HG02678 (cell line): ENCODE measurements at regions not wholly inside any gene's neighbourhood (a gene's known extent, or its start where the extent isn't known, plus 50 kb on each side); places are given as distances from the start of the nearest gene placed in this dataset.
"Not testable (repeated sequence)": the region's sequence is repeated elsewhere in the genome, so short reads cannot be mapped to it uniquely, and the experiment has no call there.

Experiments used
- ATAC-seq: cut with Tn5 transposase; IDR thresholded peaks from one replicate; pipeline ENCODE4 v1.9.1; 2021; ENCODE audit warnings: mild to moderate bottlenecking, moderate library complexity; ENCODE audit not compliant: unreplicated experiment

DNA sequence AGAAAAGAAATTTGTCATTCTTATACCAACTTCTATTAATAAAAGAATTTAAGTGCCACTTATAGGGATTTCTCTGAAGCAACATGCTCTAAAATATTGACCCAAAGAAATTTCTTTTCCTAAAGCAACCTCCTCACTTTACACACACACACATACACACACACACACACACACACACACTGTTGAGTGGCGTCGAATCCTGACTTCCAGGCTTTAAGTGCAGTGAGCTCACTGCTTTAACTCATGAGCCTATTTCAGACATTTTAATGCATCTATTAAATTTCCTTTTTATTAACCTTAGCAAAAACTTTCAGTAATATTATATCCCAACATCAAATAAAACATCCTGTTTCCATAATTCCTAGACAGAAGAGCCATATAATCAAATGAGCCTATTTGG lies 229.1 kb upstream of the ACVR2A start:
- ATAC-seq, result no peak

DNA sequence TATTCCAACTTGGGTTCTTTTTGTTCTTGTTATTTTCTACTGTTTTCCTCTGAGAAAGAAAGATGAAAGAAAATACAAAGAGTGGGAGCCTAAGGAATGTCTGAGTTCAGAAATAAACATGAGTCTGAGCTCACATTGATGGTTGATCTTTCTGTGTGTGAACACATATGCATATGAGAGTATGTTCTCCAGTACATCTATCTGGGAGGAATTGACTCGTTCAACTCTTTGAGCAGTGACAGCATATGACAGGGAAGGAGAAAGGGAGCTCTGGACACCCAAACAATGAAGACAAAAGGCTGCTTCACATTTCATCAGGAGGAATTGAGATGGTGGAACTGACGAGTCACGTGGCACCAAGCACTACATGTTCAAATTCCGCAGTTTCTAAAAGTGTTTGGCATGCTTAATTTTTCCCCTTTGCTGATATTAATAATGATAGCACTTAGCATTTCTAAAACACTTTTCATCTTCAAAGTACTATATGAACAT lies 229.8 kb upstream of the ACVR2A start:
- ATAC-seq, result no peak

DNA sequence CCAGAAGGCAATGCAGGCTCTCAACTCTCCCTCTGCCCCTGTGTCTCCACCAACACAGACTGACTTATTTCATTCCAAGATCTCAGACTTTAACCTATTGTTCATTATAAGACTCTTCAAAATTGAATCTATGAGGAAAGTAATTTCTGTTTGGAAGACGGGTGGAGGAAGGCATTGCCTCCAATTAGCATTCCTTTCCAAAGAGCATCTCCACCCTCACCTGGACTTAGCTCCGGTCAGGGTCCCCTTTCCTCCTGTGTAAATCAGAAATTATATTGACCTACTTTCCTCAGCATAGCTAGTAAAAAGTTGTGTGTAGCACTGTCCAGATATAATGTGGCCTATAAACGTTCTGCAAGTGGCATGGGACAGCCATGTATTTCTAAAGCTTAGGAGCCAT lies 230.4 kb upstream of the ACVR2A start:
- no peak for ATAC-seq

DNA sequence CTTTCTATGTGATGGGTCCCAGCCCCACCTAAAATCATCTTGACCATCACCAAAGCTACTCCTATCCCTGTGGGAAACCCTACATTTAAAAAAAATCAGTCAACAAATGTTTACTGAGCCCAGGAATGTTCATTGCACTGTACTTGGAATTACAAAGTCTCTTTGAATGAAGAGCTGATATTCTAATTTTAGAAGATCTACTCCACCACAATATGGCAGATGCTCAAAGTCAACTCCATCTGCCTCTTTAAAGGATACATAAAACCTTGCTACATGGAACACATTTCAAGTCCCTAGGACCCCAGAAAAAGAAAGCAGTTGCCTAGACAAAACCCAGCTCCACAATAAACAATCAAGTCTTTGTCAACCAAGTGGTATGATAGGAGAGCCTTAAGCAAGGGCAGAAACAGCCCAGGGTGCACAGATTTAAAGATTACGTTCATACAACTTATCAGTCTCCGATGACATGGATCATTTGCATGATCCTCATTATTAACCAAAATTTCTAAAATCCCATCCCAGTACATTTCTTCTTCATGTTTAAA lies 234.3 kb upstream of the ACVR2A start:
- no peak for ATAC-seq

DNA sequence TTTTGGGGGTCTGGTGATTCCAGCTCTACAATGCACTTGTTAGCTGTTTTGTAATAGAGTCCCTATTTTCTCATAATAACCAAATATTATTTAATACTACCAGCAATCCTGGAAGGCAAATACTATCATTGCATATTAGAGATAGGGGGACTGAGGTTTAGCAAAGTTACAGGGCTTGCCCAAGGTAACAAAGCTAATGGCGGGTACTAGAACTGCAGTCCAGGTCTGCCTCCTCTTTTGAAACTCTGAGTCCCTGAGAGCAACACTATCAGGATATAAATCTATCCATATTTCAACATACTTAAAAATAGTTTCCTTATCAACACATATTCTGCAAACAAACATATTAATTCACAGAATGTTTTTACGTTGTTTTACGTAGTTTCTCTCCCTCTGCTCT lies 235.5 kb upstream of the ACVR2A start:
- no peak for ATAC-seq

DNA sequence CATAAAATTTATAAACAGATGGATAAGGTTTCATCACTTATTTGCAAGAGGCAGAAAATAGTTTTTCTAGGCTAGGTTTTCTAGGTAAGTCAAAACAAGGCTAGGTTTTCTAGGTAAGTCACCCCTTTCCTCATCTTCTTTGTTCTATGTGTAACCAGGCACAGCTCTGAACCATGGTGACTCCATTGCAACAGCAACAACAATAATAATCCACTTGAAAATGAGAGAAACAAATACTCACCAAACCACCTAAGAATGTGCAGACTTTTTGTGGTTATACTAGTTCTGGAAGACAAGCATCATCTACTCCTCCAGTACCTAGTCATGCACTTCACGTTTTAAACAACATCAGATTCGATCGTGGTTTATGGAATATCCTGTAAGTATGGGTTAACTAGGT lies 237.4 kb upstream of the ACVR2A start:
- no peak for ATAC-seq

DNA sequence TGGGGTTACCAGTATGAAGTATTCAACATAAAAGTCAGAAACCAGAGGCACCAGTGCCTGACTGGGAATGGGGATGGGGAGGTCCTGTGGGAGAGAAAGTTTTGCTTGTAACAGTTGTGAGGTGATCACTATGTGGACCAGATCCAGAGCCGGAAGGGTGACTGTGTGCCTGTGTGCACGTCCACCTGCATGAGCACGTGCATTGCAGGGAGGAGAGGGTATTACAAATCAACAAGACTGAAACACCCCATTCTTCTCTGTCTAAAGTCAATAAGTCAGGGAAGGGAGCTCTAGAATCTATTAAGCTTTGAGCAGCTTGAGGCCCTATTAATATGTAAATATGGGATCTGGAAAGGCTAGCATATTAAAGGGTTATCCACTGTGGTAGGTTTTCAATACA lies 241.0 kb upstream of the ACVR2A start:
- ATAC-seq, result no peak

DNA sequence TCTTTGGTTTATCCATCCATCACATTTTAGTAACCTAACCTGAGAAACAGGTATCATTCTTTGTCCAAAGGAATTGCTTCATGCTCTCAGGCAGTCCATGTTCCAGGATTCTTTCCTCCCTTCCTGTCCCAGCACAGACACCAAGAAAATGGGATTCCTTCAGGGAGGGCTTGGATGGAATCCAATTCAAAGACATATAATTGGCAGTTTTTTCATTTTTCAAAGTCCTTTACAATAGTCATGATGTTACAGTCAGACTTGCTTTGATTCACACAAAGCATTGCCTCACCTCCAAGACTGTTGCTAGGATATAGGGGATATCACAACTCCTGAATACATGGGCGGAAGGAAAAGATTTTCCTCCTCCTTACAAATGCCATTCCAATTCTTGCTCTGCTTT lies 241.4 kb upstream of the ACVR2A start:
- no peak for ATAC-seq

DNA sequence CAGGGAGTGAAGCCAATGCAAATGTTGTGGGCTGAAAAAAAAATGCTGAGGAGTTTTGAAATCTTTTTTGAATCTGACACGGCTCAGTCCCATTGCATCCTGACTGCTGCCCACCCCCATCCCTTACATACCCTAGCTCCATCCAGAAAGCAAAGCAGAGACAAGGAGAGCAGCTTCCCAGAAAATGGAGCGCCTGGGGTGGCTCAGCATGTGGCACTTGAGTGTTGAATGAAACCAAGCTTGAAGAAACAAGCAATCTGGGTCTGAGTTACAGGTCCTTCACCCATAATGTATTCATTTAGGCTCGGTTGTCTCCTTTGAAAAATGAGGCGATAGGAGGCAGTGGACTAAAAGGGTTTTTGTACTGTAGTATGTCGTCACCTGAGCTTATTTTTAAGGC lies 244.2 kb upstream of the ACVR2A start:
- no peak for ATAC-seq

DNA sequence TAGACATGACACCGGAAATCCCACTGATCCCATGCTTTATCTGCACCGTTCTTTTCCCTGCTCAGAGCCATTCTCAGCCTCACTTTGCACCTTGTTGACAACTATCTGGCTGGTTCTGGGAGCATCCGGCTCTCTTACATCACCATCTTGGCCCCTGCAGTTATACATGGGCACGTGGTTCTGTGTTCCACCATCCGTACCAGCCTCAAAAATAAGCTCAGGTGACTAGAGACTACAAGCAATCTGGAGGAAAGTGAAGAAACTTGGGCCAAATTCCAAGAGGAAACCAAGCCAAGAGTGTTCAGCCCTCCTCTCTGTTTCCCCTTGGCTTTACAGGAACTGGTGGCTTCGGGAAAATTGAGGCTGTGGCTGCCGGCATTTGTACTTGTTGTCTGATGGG lies 244.6 kb upstream of the ACVR2A start:
- ATAC-seq, result no peak

DNA sequence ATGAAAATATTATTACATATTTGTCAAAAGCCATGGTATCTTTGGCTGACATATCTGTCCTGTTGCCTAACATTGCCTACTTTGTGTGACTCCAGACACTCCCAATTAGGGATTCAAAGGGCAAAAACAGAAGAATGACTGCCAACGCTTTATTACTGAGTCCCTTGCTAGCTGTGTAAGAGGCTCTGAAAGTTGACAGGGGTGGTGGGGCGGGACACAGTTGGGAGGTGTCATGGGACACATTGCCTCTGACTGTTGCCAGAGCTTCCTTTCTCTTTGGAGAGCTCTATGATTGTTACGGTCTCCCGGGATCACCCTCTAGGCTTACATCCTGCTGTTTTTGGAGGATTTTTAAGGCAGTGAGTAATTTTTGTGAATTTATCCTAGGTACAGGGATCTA lies 249.6 kb upstream of the ACVR2A start:
- ATAC-seq, result no peak

DNA sequence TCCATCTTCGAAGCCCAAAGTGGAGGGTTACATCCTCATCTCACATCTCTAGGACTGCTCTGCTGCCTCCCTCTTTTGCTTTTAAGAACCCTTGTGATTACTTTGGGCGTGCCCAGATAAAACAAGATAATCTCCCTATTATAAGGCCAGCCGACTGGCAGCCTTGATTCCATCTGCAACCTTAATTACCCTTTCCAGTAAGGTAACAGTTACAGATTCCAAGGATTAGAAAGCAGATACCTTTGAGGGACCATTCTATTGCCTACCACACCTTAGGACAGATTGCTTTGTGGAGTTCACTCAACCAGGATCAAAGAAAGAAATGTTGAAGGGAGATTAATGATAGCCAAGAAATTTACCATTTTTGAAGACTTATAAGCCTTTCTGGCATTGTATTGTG lies 250.8 kb upstream of the ACVR2A start:
- ATAC-seq, result no peak

DNA sequence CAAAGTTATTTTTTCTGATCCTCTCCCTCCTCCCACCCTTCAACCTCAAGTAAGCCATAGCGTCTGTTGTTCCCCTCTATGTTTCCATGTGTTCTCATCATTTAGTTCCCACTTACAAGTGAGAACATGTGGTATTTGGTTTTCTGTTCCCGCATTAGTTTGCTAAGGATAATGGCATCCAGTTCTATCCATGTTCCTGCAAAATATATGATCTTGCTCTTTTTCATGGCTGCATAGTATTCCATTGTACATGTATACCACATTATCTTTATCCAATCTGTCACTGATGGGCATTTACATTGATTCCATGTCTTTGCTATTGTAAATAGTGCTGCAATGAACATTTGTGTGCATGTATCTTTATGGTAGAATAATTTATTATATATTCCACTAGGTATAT lies 252.0 kb upstream of the ACVR2A start:
- not testable (repeated sequence) for ATAC-seq

DNA sequence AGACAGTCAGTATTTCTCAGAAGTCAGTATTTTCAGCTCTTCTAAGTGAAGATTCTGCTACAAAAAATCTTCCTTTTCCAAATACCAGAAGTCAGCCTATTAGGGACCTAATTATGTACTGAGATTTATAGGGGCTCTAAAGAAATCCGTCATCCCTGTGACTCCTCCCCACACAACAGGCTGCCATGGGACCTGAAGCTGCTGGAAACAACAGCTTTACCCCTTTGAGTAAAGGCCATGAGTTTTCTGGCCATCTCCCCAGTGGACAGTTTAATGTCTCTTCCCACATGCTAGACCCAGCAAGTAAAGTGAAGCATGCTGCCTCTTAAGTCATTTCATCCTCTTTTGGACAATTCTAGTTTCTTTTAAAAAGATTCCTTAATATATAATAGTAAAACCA lies 255.7 kb upstream of the ACVR2A start:
- no peak for ATAC-seq

DNA sequence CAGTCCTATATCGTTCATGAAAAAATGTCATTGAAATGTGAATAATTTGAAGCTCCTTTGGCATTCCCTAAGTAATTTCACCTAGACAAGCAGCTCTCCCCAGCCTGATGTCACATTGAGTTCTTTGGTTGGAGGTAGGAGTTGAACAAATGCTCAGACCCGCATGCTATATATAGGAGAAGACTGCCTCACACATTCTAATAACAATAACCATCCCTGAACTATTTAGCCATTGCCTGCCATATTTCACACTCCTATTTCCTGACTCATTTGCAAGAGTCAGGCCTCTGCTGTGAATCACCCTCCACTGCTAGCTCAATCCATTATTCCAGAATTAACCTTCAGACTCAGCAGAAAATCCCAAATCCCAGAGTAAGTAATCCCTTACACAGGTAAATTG lies 256.6 kb upstream of the ACVR2A start:
- ATAC-seq, result no peak

DNA sequence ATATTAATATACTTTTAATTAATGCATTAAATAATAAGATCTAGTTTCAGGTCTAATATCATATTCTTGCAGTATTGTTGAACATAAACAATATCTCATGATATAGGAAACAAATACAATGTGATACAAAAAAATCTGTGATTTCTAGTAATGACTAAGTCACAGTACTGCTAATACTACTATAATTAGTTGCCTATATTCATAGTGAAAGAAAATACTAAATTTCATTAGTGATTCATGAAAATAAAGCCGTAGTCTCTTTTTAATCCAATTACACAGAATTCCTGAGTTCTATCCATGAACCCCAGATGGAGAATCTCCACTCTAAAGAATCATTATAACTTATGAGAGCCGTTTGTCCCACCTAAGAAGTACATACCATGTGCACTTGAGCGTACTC lies 266.3 kb upstream of the ACVR2A start:
- ATAC-seq, result no peak

DNA sequence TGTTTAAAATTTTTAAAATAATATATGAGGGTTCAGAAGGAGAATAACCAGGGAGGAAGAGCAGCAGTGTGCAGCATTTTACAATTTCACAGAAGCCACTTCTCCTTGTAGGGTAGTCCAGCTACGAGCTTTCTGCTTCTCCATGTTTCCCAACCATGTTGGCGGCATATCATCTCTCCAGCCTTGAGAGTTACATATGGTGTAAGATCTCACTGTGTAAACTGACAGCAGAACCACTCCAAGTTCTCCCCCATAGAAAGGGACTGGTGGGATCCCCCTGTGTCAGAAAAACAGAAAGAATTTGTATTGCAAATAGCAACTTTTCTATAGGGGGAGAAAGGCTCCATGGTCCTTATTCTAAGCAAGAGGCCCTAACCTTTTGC lies 266.8 kb upstream of the ACVR2A start:
- ATAC-seq, result no peak

DNA sequence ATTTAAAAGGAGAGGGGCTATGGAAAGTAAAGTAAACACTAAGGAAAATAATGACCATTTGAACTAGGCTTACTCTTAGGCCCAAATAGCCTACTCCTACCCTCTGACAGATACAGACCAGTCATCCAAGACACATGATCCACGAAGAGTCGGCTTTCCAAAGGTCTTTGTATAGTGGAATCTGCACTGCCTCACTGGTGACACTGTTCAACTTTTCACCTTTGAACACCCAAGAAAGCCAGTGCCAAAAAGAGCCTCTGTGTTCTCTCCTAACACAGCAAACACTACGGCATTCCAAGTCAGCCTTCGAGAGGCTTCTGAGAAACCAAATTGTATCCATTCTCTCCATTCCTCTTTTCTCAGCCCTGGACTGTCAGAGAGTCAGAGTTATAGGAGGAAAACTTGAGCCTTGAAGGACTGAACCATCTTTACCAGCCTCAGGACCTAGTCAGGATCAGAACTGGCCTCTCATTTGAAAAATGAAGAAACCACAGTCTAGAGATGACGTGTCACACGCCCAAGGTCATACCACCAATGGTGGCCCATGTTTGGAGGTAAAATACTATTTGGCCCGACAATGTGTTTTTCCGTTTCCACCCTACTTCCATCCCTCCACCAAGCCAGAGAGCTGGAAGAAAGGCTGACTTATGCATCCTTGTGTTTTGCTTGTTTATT lies 267.4 kb upstream of the ACVR2A start:
- ATAC-seq, result no peak

DNA sequence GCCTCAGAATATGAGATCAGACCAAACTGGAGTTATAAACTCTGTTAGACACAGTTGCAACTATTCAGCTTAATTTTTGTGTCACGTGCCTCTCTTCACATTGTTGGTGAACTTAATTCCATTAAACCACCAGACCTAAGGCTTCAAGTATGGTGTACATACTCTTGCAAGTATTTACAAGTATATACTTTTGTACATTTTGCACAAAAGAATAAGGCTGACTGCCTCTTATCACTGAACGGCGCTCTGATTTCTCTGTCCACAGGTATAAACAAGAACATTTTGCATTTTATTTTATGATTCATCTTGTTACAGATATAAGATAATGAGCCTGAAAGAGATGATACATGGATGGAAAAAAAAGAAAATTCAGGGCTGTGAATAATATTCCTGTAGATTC lies 269.7 kb upstream of the ACVR2A start:
- no peak for ATAC-seq

DNA sequence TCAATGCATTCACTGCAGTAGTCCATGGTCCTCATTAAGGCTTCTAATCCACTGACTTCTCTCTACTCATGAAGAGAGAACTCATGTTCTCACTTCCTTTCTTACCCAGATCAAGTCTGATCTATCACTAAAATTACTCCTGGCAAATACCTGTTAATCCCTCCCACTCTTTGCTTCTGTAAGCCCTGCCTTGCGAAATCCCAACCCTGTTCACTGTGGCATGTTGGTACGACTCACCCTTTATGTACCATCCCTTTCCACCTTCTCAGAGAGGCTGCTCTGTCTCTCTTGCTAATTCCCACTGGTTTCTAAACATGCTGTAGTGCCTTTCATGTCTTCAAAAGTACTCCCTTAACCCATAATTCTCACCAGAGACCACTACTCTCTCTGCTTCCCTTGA lies 272.2 kb upstream of the ACVR2A start:
- no peak for ATAC-seq

DNA sequence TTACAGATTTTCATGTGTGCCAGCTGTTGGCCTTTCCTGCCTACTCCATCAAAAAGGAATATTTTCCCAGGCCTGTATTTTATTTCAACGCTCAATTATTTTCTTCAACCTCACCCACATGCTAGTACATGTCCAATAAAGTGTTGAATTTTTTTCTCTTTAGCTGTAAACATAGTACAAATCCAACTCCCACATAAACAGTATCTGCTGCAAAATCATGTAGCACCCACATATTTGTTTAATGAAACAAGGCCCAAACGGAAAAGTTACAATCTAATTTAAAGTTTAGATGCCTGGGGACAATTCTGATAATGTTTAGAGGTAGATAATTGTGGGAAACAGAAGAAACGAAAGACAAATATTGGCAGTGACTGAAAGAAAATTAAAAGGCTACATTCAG lies 275.4 kb upstream of the ACVR2A start:
- no peak for ATAC-seq

DNA sequence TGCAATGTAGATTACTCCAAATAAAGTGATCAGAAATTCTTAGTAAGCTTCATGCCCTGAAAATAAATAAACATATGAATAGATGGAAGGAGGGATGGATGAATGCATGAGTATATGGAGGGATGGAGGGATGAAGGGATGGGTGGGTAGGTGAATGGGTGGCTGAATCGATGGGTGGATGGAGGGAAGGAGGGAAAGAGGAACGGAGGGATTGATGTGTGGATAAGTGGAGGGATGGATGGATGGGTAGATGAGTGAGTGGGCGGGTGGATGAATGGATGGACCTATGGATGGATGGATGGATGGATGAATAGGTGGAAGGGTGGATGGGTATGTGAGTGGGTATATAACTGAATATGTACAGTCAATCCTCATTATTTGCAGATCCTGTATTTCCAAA lies 276.7 kb upstream of the ACVR2A start:
- no peak for ATAC-seq

DNA sequence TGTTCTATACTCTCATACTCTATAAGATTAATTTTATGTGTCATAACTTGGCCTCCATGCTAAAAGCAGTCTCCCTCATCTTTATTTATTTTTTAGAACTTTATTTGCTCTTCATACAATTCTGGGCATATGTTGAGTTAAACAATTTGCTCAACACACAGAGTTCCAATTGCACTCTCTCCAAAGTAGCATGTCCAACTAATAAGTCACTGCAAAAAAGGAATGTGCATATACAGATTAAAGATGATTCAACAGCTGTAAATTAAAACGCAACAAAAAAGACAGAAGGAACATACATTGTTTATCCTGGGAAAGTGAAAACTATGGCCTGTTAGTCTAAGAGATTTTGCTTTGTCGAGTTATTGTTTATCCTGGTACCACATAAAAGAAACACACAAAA lies 277.7 kb upstream of the ACVR2A start:
- ATAC-seq, result no peak
